ENCODE measurements at regions not wholly inside any gene's neighbourhood (a gene's known extent, or its start where the extent isn't known, plus 50 kb on each side); places are given as distances from the start of the nearest gene placed in this dataset.
"Not testable (repeated sequence)": the region's sequence is repeated elsewhere in the genome, so short reads cannot be mapped to it uniquely, and the experiment has no call there.

DNA sequence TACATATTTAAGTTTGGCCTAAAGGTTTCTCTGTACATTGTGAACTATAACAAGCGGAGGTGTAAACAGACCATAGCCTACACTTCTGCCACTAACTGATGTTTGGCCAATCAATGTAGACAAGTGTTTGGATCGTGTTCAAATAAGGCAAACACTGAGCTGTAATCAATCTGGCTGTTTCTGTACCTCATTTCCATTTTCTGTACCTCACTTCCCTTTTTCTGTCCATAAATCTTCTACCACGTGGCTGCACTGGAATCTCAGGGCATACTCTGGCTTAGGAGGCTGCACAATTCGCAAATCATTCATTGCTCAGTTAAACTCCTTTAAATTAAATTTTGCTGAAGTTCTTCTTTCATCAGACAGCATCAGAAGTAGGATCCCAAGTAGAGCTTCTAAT is 140.9 kb downstream of the SLC25A46 start:
- TF ChIP-seq, protein P1, sequence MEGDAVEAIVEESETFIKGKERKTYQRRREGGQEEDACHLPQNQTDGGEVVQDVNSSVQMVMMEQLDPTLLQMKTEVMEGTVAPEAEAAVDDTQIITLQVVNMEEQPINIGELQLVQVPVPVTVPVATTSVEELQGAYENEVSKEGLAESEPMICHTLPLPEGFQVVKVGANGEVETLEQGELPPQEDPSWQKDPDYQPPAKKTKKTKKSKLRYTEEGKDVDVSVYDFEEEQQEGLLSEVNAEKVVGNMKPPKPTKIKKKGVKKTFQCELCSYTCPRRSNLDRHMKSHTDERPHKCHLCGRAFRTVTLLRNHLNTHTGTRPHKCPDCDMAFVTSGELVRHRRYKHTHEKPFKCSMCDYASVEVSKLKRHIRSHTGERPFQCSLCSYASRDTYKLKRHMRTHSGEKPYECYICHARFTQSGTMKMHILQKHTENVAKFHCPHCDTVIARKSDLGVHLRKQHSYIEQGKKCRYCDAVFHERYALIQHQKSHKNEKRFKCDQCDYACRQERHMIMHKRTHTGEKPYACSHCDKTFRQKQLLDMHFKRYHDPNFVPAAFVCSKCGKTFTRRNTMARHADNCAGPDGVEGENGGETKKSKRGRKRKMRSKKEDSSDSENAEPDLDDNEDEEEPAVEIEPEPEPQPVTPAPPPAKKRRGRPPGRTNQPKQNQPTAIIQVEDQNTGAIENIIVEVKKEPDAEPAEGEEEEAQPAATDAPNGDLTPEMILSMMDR (conservative IDR thresholded peaks at IDR 0.05; ENCODE audit: low read depth, low read length): no peak
- DNase-seq (ENCODE audit: low read depth): no peak
- no peak overlapping the region for H3K4me3 ChIP-seq (ENCODE audit: low read length)

DNA sequence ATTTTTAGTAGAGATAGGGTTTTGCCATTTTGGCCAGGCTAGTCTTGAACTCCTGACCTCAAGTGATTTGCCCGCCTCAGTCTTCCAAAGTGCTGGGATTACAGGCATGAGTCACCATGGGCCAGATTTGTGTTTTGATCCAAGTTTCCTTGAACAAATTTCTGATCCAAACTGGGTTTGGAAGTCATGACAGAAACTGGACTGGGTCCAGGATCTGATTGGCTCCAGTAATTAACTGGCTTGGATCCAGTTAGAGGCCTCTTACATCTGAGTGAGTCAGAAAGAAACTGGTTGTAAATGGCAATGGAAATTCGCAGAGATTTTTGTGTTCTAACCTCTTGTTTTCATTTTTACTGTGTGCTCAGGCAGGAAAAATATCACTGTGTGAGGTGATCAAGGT is 141.6 kb downstream of the SLC25A46 start:
- DNase-seq (ENCODE audit: low read depth): peak; percentile 93
- H3K4me3 ChIP-seq (ENCODE audit: low read length): no peak overlapping the region
- TF ChIP-seq, protein P1 (conservative IDR thresholded peaks at IDR 0.05; ENCODE audit: low read depth, low read length): no peak

- no peak overlapping the region for H3K4me3 ChIP-seq (ENCODE audit: low read length)
- TF ChIP-seq, protein P1 (conservative IDR thresholded peaks at IDR 0.05; ENCODE audit: low read depth, low read length): no peak
- no peak for DNase-seq (ENCODE audit: low read depth)
These were observed 145.2 kb downstream of the SLC25A46 start for GRCh38 chr5:110884005-110884404.

DNA sequence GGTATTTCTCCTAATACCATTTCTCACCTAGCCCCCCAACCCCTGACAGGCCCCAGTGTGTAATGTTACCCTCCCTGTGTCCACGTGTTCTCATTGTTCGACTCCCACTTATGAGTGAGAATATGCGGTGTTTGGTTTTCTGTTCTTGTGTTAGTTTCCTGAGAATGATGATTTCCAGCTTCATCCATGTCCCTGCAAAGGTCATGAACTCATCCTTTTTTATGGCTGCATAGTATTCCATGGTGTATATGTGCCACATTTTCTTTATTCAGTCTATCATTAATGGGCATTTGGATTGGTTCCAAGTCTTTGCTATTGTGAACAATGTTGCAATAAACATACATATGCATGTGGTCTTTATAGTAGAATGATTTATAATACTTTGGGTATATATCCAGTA is 148.4 kb downstream of the SLC25A46 start:
- H3K4me3 ChIP-seq (ENCODE audit: low read length); DNase-seq (ENCODE audit: low read depth): not testable (repeated sequence)

GRCh38 chr5:110893854-110894483 is 155.2 kb downstream of the SLC25A46 start:
- H3K4me3 ChIP-seq (ENCODE audit: low read length): not testable (repeated sequence)

GRCh38 chr5:110894805-110895204 is 156.0 kb downstream of the SLC25A46 start:
- H3K4me3 ChIP-seq (ENCODE audit: low read length): no peak overlapping the region
- TF ChIP-seq, protein P1 (conservative IDR thresholded peaks at IDR 0.05; ENCODE audit: low read depth, low read length): no peak
- DNase-seq (ENCODE audit: low read depth): no peak

More at GRCh38 chr5:110893854-110894483, 155.2 kb downstream of the SLC25A46 start:
- not testable (repeated sequence) for DNase-seq (ENCODE audit: low read depth)

GRCh38 chr5:110896901-110897300 is 158.1 kb downstream of the SLC25A46 start:
- DNase-seq (ENCODE audit: low read depth): no peak
- no peak overlapping the region for H3K4me3 ChIP-seq (ENCODE audit: low read length)
- TF ChIP-seq, protein P1 (conservative IDR thresholded peaks at IDR 0.05; ENCODE audit: low read depth, low read length): no peak

DNA sequence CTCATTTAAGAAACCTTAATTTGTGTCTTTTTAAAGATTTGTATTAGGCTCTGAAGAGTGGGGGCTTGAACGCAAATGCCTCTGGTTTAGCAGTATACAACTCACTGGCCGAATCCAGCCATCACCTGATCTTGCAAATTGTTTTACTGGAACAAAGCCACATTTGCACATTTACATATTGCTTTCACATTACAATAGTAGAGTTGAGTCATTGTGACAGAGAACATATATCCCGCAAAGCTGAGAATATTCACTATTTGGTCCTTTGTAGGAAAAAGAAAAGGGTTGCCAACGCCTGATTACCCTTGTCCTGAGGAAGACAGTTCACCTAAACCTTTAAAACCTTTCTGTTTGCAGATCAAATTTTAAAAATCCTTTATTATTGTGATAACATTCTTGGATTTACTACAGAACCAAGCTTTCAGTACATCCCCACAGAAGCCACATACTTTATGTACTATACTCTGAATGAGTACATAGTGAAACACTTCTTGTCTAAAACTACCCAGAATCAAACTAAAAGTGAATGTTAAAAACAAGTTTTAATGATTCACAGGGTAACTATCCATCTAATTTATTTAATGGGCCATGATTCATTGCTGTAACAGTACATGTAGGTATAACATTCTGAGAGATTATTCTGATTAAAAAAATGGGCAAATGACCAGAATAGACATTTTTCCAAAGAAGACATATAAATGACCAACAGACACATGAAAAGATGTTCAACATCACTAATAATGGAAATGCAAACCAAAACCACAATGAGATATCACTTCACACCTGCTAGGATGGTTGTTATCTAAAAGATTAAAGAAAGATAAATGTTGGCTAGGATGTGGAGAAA is 161.0 kb downstream of the SLC25A46 start:
- H3K4me3 ChIP-seq (ENCODE audit: low read length): no peak overlapping the region
- TF ChIP-seq, protein P1 (conservative IDR thresholded peaks at IDR 0.05; ENCODE audit: low read depth, low read length): no peak
- DNase-seq (ENCODE audit: low read depth): no peak

All from retinal pigment epithelial cell (primary cell).